ENCODE measurements at regions not wholly inside any gene's neighbourhood (a gene's known extent, or its start where the extent isn't known, plus 50 kb on each side); places are given as distances from the start of the nearest gene placed in this dataset.

GRCh38 chr13:83563499-83563898 lies 318.8 kb downstream of the SLITRK1 start:
- no TSS peak for BruUV-seq (replicated peaks)
- DNase-seq (no peak), ATAC-seq (no peak)
- Histone ChIP-seq H2AFZ (ENCODE audit: low read length) (no peak overlapping the region), H3K27me3 (ENCODE audit: low read length) (no peaks in the 10 kb centered on the region), H3K27ac (ENCODE audit: low read length) (no peak overlapping the region), H3K4me2 (ENCODE audit: low read length) (no peak overlapping the region), H3K36me3 (ENCODE audit: low read depth, low read length) (no peaks in the 10 kb centered on the region), H3K4me1 (ENCODE audit: insufficient read depth, low read length) (no peaks in the 10 kb centered on the region; the same call in 1 of the 2 replicates), H3K79me2 (ENCODE audit: low read length) (no peaks in the 10 kb centered on the region), H3K4me3 (ENCODE audit: low read length) (no peak overlapping the region), H3K9ac (ENCODE audit: low read length) (no peak overlapping the region), H3K9me3 (ENCODE audit: low read length) (no peaks in the 10 kb centered on the region), H3K9me2 (replicated peaks; ENCODE audit: low read length) (no peaks in the 10 kb centered on the region), H3F3A (ENCODE audit: low read length, unreplicated experiment) (no peaks in the 10 kb centered on the region), H4K20me1 (ENCODE audit: low read length) (no peaks in the 10 kb centered on the region)
- intact Hi-C loops (cut with micrococcal nuclease), result no loop called here
- POLR2A ChIA-PET (ENCODE audit: unreplicated experiment), result no interaction called here
- no peak for TF ChIP-seq CTCF (conservative IDR thresholded peaks at IDR 0.05; ENCODE audit: low read depth, low read length)
- no peak for TF ChIP-seq EZH2 (IDR thresholded peaks at IDR 0.05; ENCODE audit: low read length, unreplicated experiment)
- no peak for TF ChIP-seq EZH2phosphoT487 (IDR thresholded peaks at IDR 0.05; ENCODE audit: borderline replicate concordance, low read length)
- CTCF ChIA-PET, result no interaction called here

- no peak overlapping the region for H3K4me3 ChIP-seq (ENCODE audit: low read length)
- H3K36me3 ChIP-seq (ENCODE audit: low read depth, low read length), result no peaks in the 10 kb centered on the region
- no TSS peak for BruUV-seq (replicated peaks)
- no peaks in the 10 kb centered on the region for H3F3A ChIP-seq (ENCODE audit: low read length, unreplicated experiment)
- H3K27ac ChIP-seq (ENCODE audit: low read length), result no peak overlapping the region
- no peak overlapping the region for H2AFZ ChIP-seq (ENCODE audit: low read length)
- intact Hi-C loops (cut with micrococcal nuclease), result no loop called here
- no peak overlapping the region for H3K9ac ChIP-seq (ENCODE audit: low read length)
- TF ChIP-seq EZH2phosphoT487 (IDR thresholded peaks at IDR 0.05; ENCODE audit: borderline replicate concordance, low read length) (no peak), EZH2 (IDR thresholded peaks at IDR 0.05; ENCODE audit: low read length, unreplicated experiment) (no peak), CTCF (conservative IDR thresholded peaks at IDR 0.05; ENCODE audit: low read depth, low read length) (no peak)
- H3K9me2 ChIP-seq (replicated peaks; ENCODE audit: low read length), result no peaks in the 10 kb centered on the region
- DNase-seq (no peak), ATAC-seq (no peak)
- H3K9me3 ChIP-seq (ENCODE audit: low read length), result no peaks in the 10 kb centered on the region
- no peaks in the 10 kb centered on the region for H4K20me1 ChIP-seq (ENCODE audit: low read length)
- CTCF ChIA-PET, result no interaction called here
- H3K4me1 ChIP-seq (ENCODE audit: insufficient read depth, low read length), result no peaks in the 10 kb centered on the region
- no peaks in the 10 kb centered on the region for H3K79me2 ChIP-seq (ENCODE audit: low read length)
- H3K4me2 ChIP-seq (ENCODE audit: low read length), result no peak overlapping the region
- H3K27me3 ChIP-seq (ENCODE audit: low read length), result no peaks in the 10 kb centered on the region
- POLR2A ChIA-PET (ENCODE audit: unreplicated experiment), result no interaction called here
Observed at GRCh38 chr13:83557845-83558244, 324.4 kb downstream of the SLITRK1 start.

- intact Hi-C loops (cut with micrococcal nuclease), result no loop called here
- Histone ChIP-seq H3K4me1 (ENCODE audit: insufficient read depth, low read length) (no peaks in the 10 kb centered on the region), H3K79me2 (ENCODE audit: low read length) (no peaks in the 10 kb centered on the region), H3K4me3 (ENCODE audit: low read length) (no peak overlapping the region), H3K9me2 (replicated peaks; ENCODE audit: low read length) (no peaks in the 10 kb centered on the region), H4K20me1 (ENCODE audit: low read length) (no peaks in the 10 kb centered on the region), H3K9ac (ENCODE audit: low read length) (no peak overlapping the region), H3K27me3 (ENCODE audit: low read length) (no peaks in the 10 kb centered on the region), H3F3A (ENCODE audit: low read length, unreplicated experiment) (no peaks in the 10 kb centered on the region), H3K4me2 (ENCODE audit: low read length) (no peak overlapping the region), H3K27ac (ENCODE audit: low read length) (no peak overlapping the region), H3K9me3 (ENCODE audit: low read length) (no peaks in the 10 kb centered on the region), H2AFZ (ENCODE audit: low read length) (no peak overlapping the region), H3K36me3 (ENCODE audit: low read depth, low read length) (no peaks in the 10 kb centered on the region)
- POLR2A ChIA-PET (ENCODE audit: unreplicated experiment), result no interaction called here
- DNase-seq, result no peak
- BruUV-seq (replicated peaks), result no TSS peak
- no peak for ATAC-seq
- CTCF ChIA-PET, result no interaction called here
- no peak for TF ChIP-seq CTCF (conservative IDR thresholded peaks at IDR 0.05; ENCODE audit: low read depth, low read length)
- TF ChIP-seq EZH2phosphoT487 (IDR thresholded peaks at IDR 0.05; ENCODE audit: borderline replicate concordance, low read length), result no peak
- TF ChIP-seq EZH2 (IDR thresholded peaks at IDR 0.05; ENCODE audit: low read length, unreplicated experiment), result no peak
Observed at GRCh38 chr13:83549671-83550070, 332.6 kb downstream of the SLITRK1 start.
